Peyer's patch (tissue), 4 donors: ENCODE measurements at regions not wholly inside any gene's neighbourhood (a gene's known extent, or its start where the extent isn't known, plus 50 kb on each side); places are given as distances from the start of the nearest gene placed in this dataset.

Experiments
- DNase-seq, 3 donors: peaks; one replicate each; pipeline ENCODE4 v3.0.0-alpha.2; 2017 to 2019
- H3K27ac ChIP-seq, 4 donors: fragments of 200-600 bp; sonication (generic); one replicate each; pipeline ENCODE4 v1.5.1; 2016 to 2019
- H3K27me3 ChIP-seq, 2 donors: fragments of 200-600 bp; sonication (generic); one replicate each; pipeline ENCODE4 v1.5.1; 2019
- H3K36me3 ChIP-seq, 3 donors: fragments of 200-600 bp; sonication (generic); one replicate each; pipeline ENCODE4 v1.5.1; 2016 to 2019
- H3K4me1 ChIP-seq, 4 donors: fragments of 200-600 bp; sonication (generic); one replicate each; pipeline ENCODE4 v1.5.1; 2016 to 2019
- H3K4me3 ChIP-seq, 4 donors: fragments of 200-600 bp; sonication (generic); 1 replicate in 3 of 4; 2 replicates in 1 of 4; pipeline ENCODE4 v1.5.1; 2016 to 2019; ENCODE audit warnings: mild to moderate bottlenecking in 1 of 4
- H3K9me3 ChIP-seq, 4 donors: fragments of 200-600 bp; sonication (generic); one replicate each; pipeline ENCODE4 v1.5.1; 2016 to 2019; ENCODE audit warnings: mild to moderate bottlenecking in 1 of 4
- POLR2A ChIP-seq, 2 donors: fragments of 450-650 bp; IDR thresholded peaks; one replicate each; pipeline ENCODE4 v1.5.1; 2017; ENCODE audit warnings: antibody characterized with exemption in 2 of 2, mild to moderate bottlenecking in 2 of 2, moderate library complexity in 2 of 2
- TF ChIP-seq, protein P1 (sequence below), 6 experiments: fragments of 450-650 bp in 4 of 6; fragments of 200-600 bp in 2 of 6; sonication (generic) in 1 of 6; IDR thresholded peaks; one replicate each; pipeline ENCODE4 v1.5.1; 2017 to 2019; ENCODE audit warnings: antibody characterized with exemption in 6 of 6, mild to moderate bottlenecking in 3 of 6, moderate library complexity in 1 of 6

GRCh38 chr6:169838346-169839028 is 87.1 kb downstream of the ERMARD start:
- Histone ChIP-seq H3K36me3 (no peaks in the 10 kb centered on the region), H3K27ac (no peak overlapping the region), H3K27me3 (no peaks in the 10 kb centered on the region), H3K9me3 (no peaks in the 10 kb centered on the region), H3K4me1 (no peaks in the 10 kb centered on the region), H3K4me3 (no peak overlapping the region)
- DNase-seq, result peak in 1 of 3 donors; percentile 21
- no peak for TF ChIP-seq POLR2A (IDR thresholded peaks at IDR 0.05)
- TF ChIP-seq, protein P1, sequence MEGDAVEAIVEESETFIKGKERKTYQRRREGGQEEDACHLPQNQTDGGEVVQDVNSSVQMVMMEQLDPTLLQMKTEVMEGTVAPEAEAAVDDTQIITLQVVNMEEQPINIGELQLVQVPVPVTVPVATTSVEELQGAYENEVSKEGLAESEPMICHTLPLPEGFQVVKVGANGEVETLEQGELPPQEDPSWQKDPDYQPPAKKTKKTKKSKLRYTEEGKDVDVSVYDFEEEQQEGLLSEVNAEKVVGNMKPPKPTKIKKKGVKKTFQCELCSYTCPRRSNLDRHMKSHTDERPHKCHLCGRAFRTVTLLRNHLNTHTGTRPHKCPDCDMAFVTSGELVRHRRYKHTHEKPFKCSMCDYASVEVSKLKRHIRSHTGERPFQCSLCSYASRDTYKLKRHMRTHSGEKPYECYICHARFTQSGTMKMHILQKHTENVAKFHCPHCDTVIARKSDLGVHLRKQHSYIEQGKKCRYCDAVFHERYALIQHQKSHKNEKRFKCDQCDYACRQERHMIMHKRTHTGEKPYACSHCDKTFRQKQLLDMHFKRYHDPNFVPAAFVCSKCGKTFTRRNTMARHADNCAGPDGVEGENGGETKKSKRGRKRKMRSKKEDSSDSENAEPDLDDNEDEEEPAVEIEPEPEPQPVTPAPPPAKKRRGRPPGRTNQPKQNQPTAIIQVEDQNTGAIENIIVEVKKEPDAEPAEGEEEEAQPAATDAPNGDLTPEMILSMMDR (IDR thresholded peaks at IDR 0.05), result no peak

- H3K9me3 ChIP-seq, result no peaks in the 10 kb centered on the region
- peak in 1 of 3 donors; percentile 30 for DNase-seq
- TF ChIP-seq, protein P1 (IDR thresholded peaks at IDR 0.05), result no peak
- no peak for TF ChIP-seq POLR2A (IDR thresholded peaks at IDR 0.05)
- H3K4me1 ChIP-seq, result no peaks in the 10 kb centered on the region
- no peaks in the 10 kb centered on the region for H3K27me3 ChIP-seq
- no peak overlapping the region for H3K4me3 ChIP-seq
- H3K36me3 ChIP-seq, result no peaks in the 10 kb centered on the region
- no peak overlapping the region for H3K27ac ChIP-seq
Measured at GRCh38 chr6:169837529-169838250, 86.3 kb downstream of the ERMARD start.

GRCh38 chr6:169833258-169833794 is 81.9 kb downstream of the ERMARD start:
- no peak for DNase-seq
- H3K4me3 ChIP-seq, result no peak overlapping the region
- no peaks in the 10 kb centered on the region for H3K9me3 ChIP-seq
- H3K4me1 ChIP-seq, result no peaks in the 10 kb centered on the region
- no peaks in the 10 kb centered on the region for H3K27me3 ChIP-seq
- H3K27ac ChIP-seq, result no peak overlapping the region
- TF ChIP-seq POLR2A (IDR thresholded peaks at IDR 0.05), result no peak
- TF ChIP-seq, protein P1 (IDR thresholded peaks at IDR 0.05), result no peak
- H3K36me3 ChIP-seq, result no peaks in the 10 kb centered on the region

DNA sequence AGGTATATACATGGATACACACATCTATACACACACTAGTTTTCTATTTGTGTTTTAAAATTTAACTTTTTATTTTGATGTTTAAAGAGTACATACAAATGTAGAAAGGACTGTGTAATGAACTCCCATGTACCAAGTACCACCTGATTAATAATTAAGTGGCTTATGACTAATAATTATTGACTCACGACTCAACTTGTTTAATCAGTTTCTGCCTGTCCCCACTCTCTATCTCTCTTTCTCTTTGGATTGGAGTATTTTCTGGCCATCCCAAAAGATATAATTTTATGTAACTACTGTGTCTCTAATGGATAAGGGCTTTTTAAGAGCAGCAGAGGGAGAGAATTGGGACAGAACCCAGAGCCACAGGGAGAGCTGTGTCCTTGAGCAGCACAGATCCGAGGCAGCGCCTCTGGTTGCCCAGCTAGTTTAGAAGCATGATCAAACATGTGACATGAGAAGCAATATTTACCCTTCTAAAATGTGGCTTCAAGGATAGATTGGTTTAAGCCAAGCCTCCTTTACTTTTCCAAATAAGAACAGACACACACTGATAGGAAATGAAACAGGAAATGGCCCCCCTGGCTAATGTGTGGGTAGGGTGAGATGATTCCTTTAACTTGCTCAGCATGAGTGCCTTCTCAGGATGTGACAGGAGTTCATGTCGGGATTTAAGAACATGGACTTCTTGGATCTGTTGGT is 81.0 kb downstream of the ERMARD start:
- no peaks in the 10 kb centered on the region for H3K4me1 ChIP-seq
- H3K36me3 ChIP-seq, result no peaks in the 10 kb centered on the region
- DNase-seq, result no peak
- TF ChIP-seq POLR2A (IDR thresholded peaks at IDR 0.05), result no peak
- TF ChIP-seq, protein P1 (IDR thresholded peaks at IDR 0.05), result no peak
- H3K27me3 ChIP-seq, result no peaks in the 10 kb centered on the region
- H3K27ac ChIP-seq, result no peak overlapping the region
- no peak overlapping the region for H3K4me3 ChIP-seq
- H3K9me3 ChIP-seq, result no peaks in the 10 kb centered on the region

DNA sequence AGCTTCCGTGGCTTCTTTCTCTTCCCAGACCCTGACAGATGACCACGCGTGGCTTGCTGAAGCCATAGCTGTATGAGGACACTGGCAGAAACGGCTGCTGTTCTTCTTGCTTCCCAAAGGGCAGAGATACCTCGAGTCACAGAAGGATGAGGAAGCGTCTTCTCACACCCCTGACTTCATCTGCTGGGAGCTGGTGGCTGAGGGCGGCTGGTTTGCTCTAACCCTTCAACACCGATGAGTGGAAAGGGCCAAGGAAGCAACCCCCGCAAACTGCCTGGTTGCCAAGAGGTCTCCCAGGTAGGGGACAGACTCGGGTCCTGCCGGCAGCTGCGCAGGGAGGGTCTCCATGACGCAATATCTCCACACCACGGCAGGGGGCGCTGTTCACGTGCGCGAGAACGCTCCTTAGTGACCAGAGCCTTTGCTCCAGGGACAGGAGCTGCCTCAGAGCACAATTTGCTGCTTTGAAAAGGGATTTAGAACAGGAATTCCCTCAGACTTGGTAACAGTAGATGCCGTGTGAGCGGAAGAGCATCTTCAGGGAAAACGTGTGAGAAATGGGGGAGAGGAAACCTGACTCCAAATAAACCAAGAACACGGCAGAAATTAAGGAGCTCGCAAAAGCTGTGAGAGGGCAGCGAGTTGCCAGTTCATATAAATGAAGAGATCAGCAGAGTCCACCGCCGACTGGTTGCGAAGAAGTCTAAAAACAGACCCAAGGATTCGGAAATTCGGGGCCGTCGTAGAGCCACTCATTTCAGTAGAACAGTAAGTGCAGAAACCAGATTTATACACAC is 80.2 kb downstream of the ERMARD start:
- TF ChIP-seq, protein P1 (IDR thresholded peaks at IDR 0.05), result peak; percentile 51 to 88 (median 80)
- TF ChIP-seq POLR2A (IDR thresholded peaks at IDR 0.05), result no peak
- Histone ChIP-seq H3K4me1 (no peaks in the 10 kb centered on the region), H3K4me3 (no peak overlapping the region), H3K9me3 (no peaks in the 10 kb centered on the region), H3K27me3 (no peaks in the 10 kb centered on the region), H3K27ac (no peak overlapping the region), H3K36me3 (no peaks in the 10 kb centered on the region)
- DNase-seq, result peak; percentile 35 to 82 (median 81)
